ENCODE measurements at regions not wholly inside any gene's neighbourhood (a gene's known extent, or its start where the extent isn't known, plus 50 kb on each side); places are given as distances from the start of the nearest gene placed in this dataset.
A peak's percentile ranks its signal among the peaks of the same experiment; 100 is the strongest.

- no peak for DNase-seq (ENCODE audit: low read depth in 2 of 2)
These were observed 59.9 kb downstream of the BMP4 start for GRCh38 chr14:53896726-53897125.

GRCh38 chr14:53894456-53894855, 62.2 kb downstream of the BMP4 start:
- peak; percentile 14 to 43 for DNase-seq (ENCODE audit: low read depth in 2 of 2)

- DNase-seq (ENCODE audit: low read depth in 2 of 2): no peak
These were observed 63.3 kb downstream of the BMP4 start for GRCh38 chr14:53893374-53893773.

GRCh38 chr14:53890611-53891101, 66.0 kb downstream of the BMP4 start:
- DNase-seq (ENCODE audit: low read depth in 2 of 2): peak; percentile 22 to 89

GRCh38 chr14:53888535-53889386, 67.9 kb downstream of the BMP4 start:
- DNase-seq (ENCODE audit: low read depth in 2 of 2): no peak

- peak in 1 of 2 donors; percentile 28 for DNase-seq (ENCODE audit: low read depth in 2 of 2)
These were observed 71.4 kb downstream of the BMP4 start for GRCh38 chr14:53885136-53885640.

GRCh38 chr14:53884601-53885000, 72.0 kb downstream of the BMP4 start:
- DNase-seq (ENCODE audit: low read depth in 2 of 2): peak in 1 of 2 donors; percentile 18

- DNase-seq (ENCODE audit: low read depth in 2 of 2): no peak
These were observed 72.9 kb downstream of the BMP4 start for GRCh38 chr14:53883739-53884138.

GRCh38 chr14:53882684-53883083, 73.9 kb downstream of the BMP4 start:
- DNase-seq (ENCODE audit: low read depth in 2 of 2): no peak

- no peak for DNase-seq (ENCODE audit: low read depth in 2 of 2)
These were observed 74.7 kb downstream of the BMP4 start for GRCh38 chr14:53881921-53882320.

- DNase-seq (ENCODE audit: low read depth in 2 of 2): peak; percentile 11 to 89
These were observed 75.3 kb downstream of the BMP4 start for GRCh38 chr14:53881161-53881871.

- no peak for DNase-seq (ENCODE audit: low read depth in 2 of 2)
These were observed 75.9 kb downstream of the BMP4 start for GRCh38 chr14:53880761-53881160.

GRCh38 chr14:53879747-53880146, 76.9 kb downstream of the BMP4 start:
- DNase-seq (ENCODE audit: low read depth in 2 of 2): no peak

GRCh38 chr14:53879022-53879686, 77.5 kb downstream of the BMP4 start:
- DNase-seq (ENCODE audit: low read depth in 2 of 2): no peak

GRCh38 chr14:53875324-53875897, 81.2 kb downstream of the BMP4 start:
- DNase-seq (ENCODE audit: low read depth in 2 of 2): no peak

- DNase-seq (ENCODE audit: low read depth in 2 of 2): peak in 1 of 2 donors; percentile 40
These were observed 81.9 kb downstream of the BMP4 start for GRCh38 chr14:53874704-53875103.

- no peak for DNase-seq (ENCODE audit: low read depth in 2 of 2)
These were observed 83.9 kb downstream of the BMP4 start for GRCh38 chr14:53872681-53873089.

GRCh38 chr14:53871951-53872350, 84.7 kb downstream of the BMP4 start:
- DNase-seq (ENCODE audit: low read depth in 2 of 2): no peak

- DNase-seq (ENCODE audit: low read depth in 2 of 2): no peak
These were observed 85.6 kb downstream of the BMP4 start for GRCh38 chr14:53871011-53871410.

GRCh38 chr14:53865711-53866110, 90.9 kb downstream of the BMP4 start:
- no peak for DNase-seq (ENCODE audit: low read depth in 2 of 2)

GRCh38 chr14:53861781-53862180, 94.8 kb downstream of the BMP4 start:
- DNase-seq (ENCODE audit: low read depth in 2 of 2): no peak

GRCh38 chr14:53858345-53858684, 98.3 kb downstream of the BMP4 start:
- DNase-seq (ENCODE audit: low read depth in 2 of 2): no peak

All from lung microvascular endothelial cell (primary cell).